PC-9 (cell line): ENCODE measurements at regions not wholly inside any gene's neighbourhood (a gene's known extent, or its start where the extent isn't known, plus 50 kb on each side); places are given as distances from the start of the nearest gene placed in this dataset.

ENCODE experiments used
- BruUV-seq: library from RNA; stranded (reverse); fragments of 400-500 nt; replicated peaks from 2 replicates; lab custom pipeline; 2021; lab: Mats Ljungman, UMichigan
- CTCF ChIA-PET: fragments of 300-600 bp; sonication (Branson Sonifier 250); formaldehyde crosslinking; loops from one replicate; lab custom pipeline; 2022; ENCODE audit warnings: antibody characterized with exemption; lab: Charles Lee
- POLR2A ChIA-PET: fragments of 300-600 bp; sonication (Branson Sonifier 250); formaldehyde crosslinking; loops from one replicate; lab custom pipeline; 2022; ENCODE audit warnings: antibody characterized with exemption; ENCODE audit not compliant: unreplicated experiment; lab: Charles Lee
- DNase-seq, 2 experiments: peaks; one replicate each; pipeline versions ENCODE4 v3.0.0 to v3.0.0-alpha.2; 2015 to 2022; ENCODE audit warnings: mixed read lengths in 1 of 2
- H2AFZ ChIP-seq: fragments of 200-600 bp; sonication (generic); 2 replicates; pipeline ENCODE4 v1.8.1; 2017; ENCODE audit warnings: antibody characterized with exemption
- H3F3A ChIP-seq: fragments of 200-600 bp; sonication (generic); 2 replicates; pipeline ENCODE4 v1.8.1; 2017; ENCODE audit warnings: antibody characterized with exemption, mild to moderate bottlenecking, low read depth; ENCODE audit not compliant: insufficient read depth
- H3K27ac ChIP-seq: fragments of 200-600 bp; sonication (generic); 2 replicates; pipeline ENCODE4 v1.6.1; 2016; ENCODE audit warnings: mixed run types
- H3K27me3 ChIP-seq: fragments of 200-600 bp; sonication (generic); 2 replicates; pipeline ENCODE4 v1.6.1; 2016; ENCODE audit warnings: low read depth, mixed run types; ENCODE audit not compliant: insufficient read depth
- H3K36me3 ChIP-seq: fragments of 200-600 bp; sonication (generic); 2 replicates; pipeline ENCODE4 v1.6.1; 2016; ENCODE audit warnings: low read depth, mixed run types
- H3K4me1 ChIP-seq: fragments of 200-600 bp; sonication (generic); replicated peaks from 2 replicates; pipeline ENCODE4 v1.6.1; 2016; ENCODE audit warnings: mixed run types; ENCODE audit not compliant: insufficient read depth
- H3K4me2 ChIP-seq: fragments of 200-600 bp; sonication (generic); 2 replicates; pipeline ENCODE4 v1.6.1; 2017; ENCODE audit warnings: mixed run types
- H3K4me3 ChIP-seq: fragments of 200-600 bp; sonication (generic); 2 replicates; pipeline ENCODE4 v1.6.1; 2016; ENCODE audit warnings: mixed run types
- H3K79me2 ChIP-seq: fragments of 200-600 bp; sonication (generic); 2 replicates; pipeline ENCODE4 v1.6.1; 2017; ENCODE audit warnings: low read depth, mixed run types
- H3K9me2 ChIP-seq: fragments of 200-600 bp; sonication (generic); 2 replicates; pipeline ENCODE4 v1.8.1; 2017; ENCODE audit warnings: mild to moderate bottlenecking; ENCODE audit not compliant: insufficient read depth
- H3K9me3 ChIP-seq: fragments of 200-600 bp; sonication (generic); 2 replicates; pipeline ENCODE4 v1.8.1; 2016; ENCODE audit warnings: low read depth; ENCODE audit not compliant: insufficient read depth
- H4K20me1 ChIP-seq: fragments of 200-600 bp; sonication (generic); 2 replicates; pipeline ENCODE4 v1.8.1; 2017; ENCODE audit not compliant: insufficient read depth
- EZH2 ChIP-seq: fragments of 200-600 bp; sonication (generic); IDR thresholded peaks from 2 replicates; pipeline ENCODE4 v1.8.0; 2017; ENCODE audit warnings: antibody characterized with exemption, low read depth
- intact Hi-C: fragments of 100-400 bp; cut with micrococcal nuclease; formaldehyde crosslinking; loops from one replicate; pipeline ENCODE4 v1.10.0; 2022; ENCODE audit not compliant: unreplicated experiment
- TF ChIP-seq, protein P1 (sequence below): fragments of 200-600 bp; sonication (generic); conservative IDR thresholded peaks from 2 replicates; pipeline ENCODE4 v1.6.1; 2017; ENCODE audit warnings: mixed run types, antibody characterized with exemption, mild to moderate bottlenecking, moderate library complexity

DNA sequence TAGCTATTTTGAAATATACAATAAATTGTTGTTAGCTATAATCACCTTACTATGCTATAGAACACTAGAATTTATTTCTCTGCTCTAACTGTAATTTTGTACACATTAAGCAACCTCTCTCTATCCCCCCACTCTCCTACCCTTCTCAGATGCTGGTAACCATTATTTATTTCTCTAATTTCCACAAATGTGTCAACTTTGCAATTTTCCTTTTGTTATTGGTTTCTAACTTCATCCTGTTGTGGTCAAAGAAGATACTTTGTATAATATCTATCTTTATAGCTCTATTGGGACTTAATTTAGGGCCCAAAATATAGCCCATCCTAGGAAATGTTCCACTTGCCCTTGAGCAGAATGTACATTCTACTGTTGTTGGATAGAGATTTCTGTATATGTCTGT is 229.3 kb downstream of the SATB1 start:
- intact Hi-C loops: no loop called here
- DNase-seq: no peak
- H3K9me3 ChIP-seq: peaks cover 14% of the 10 kb centered on the region; the same call in 1 of the 2 replicates
- H3K4me1 ChIP-seq: no peaks in the 10 kb centered on the region
- CTCF ChIA-PET: no interaction called here
- H3K4me2 ChIP-seq: no peak overlapping the region
- H3K27me3 ChIP-seq: no peaks in the 10 kb centered on the region
- H3K9me2 ChIP-seq: no peaks in the 10 kb centered on the region; the same call in 1 of the 2 replicates
- TF ChIP-seq, protein P1, sequence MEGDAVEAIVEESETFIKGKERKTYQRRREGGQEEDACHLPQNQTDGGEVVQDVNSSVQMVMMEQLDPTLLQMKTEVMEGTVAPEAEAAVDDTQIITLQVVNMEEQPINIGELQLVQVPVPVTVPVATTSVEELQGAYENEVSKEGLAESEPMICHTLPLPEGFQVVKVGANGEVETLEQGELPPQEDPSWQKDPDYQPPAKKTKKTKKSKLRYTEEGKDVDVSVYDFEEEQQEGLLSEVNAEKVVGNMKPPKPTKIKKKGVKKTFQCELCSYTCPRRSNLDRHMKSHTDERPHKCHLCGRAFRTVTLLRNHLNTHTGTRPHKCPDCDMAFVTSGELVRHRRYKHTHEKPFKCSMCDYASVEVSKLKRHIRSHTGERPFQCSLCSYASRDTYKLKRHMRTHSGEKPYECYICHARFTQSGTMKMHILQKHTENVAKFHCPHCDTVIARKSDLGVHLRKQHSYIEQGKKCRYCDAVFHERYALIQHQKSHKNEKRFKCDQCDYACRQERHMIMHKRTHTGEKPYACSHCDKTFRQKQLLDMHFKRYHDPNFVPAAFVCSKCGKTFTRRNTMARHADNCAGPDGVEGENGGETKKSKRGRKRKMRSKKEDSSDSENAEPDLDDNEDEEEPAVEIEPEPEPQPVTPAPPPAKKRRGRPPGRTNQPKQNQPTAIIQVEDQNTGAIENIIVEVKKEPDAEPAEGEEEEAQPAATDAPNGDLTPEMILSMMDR: no peak
- TF ChIP-seq EZH2: no peak
- POLR2A ChIA-PET: no interaction called here
- H3K27ac ChIP-seq: no peak overlapping the region
- H3F3A ChIP-seq: no peaks in the 10 kb centered on the region
- H3K79me2 ChIP-seq: no peaks in the 10 kb centered on the region
- H3K36me3 ChIP-seq: no peaks in the 10 kb centered on the region
- no TSS peak for BruUV-seq
- H3K4me3 ChIP-seq: no peak overlapping the region
- no peak overlapping the region for H2AFZ ChIP-seq
- H4K20me1 ChIP-seq: no peaks in the 10 kb centered on the region

DNA sequence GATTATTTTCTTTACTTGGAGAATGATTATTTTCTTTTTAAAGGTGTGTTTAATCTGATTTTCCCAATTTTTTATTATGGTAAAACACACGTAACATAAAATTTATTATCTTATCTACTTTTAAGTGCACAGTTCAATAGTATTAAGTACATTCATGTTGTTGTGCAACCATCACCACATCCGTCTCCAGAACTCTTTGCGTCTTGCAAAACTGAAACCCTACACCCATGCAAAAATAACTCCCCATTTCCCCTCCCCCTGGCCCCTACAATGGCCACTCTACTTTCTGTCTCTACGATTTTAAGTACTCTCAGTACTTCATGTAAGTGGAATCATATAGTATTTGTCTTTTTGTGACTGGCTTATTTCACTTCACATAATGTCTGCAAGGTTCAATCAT is 230.7 kb downstream of the SATB1 start:
- DNase-seq: no peak
- H3K4me1 ChIP-seq: no peaks in the 10 kb centered on the region
- no peaks in the 10 kb centered on the region for H3F3A ChIP-seq
- H3K4me2 ChIP-seq: no peak overlapping the region
- H3K27ac ChIP-seq: no peak overlapping the region
- intact Hi-C loops: no loop called here
- H3K27me3 ChIP-seq: no peaks in the 10 kb centered on the region
- no peaks in the 10 kb centered on the region for H3K79me2 ChIP-seq
- H3K9me3 ChIP-seq: peaks cover 14% of the 10 kb centered on the region; the same call in 1 of the 2 replicates
- BruUV-seq: no TSS peak
- no peaks in the 10 kb centered on the region for H4K20me1 ChIP-seq
- H3K36me3 ChIP-seq: no peaks in the 10 kb centered on the region
- H2AFZ ChIP-seq: no peak overlapping the region; the same call in 1 of the 2 replicates
- CTCF ChIA-PET: no interaction called here
- POLR2A ChIA-PET: no interaction called here
- no peaks in the 10 kb centered on the region; the same call in 1 of the 2 replicates for H3K9me2 ChIP-seq
- TF ChIP-seq, protein P1: no peak
- TF ChIP-seq EZH2: no peak
- H3K4me3 ChIP-seq: no peak overlapping the region

- Histone ChIP-seq H3K4me1 (peaks cover 7% of the 10 kb centered on the region), H3K9me3 (peaks cover 12% of the 10 kb centered on the region; the same call in 1 of the 2 replicates), H3K4me2 (no peak overlapping the region), H2AFZ (no peak overlapping the region), H3K27me3 (no peaks in the 10 kb centered on the region), H3K9me2 (no peaks in the 10 kb centered on the region), H3F3A (no peaks in the 10 kb centered on the region), H4K20me1 (no peaks in the 10 kb centered on the region), H3K27ac (no peak overlapping the region), H3K36me3 (no peaks in the 10 kb centered on the region), H3K4me3 (no peak overlapping the region), H3K79me2 (no peaks in the 10 kb centered on the region)
- intact Hi-C loops: no loop called here
- no peak for DNase-seq
- no TSS peak for BruUV-seq
- TF ChIP-seq, protein P1: no peak
- TF ChIP-seq EZH2: no peak
- POLR2A ChIA-PET: no interaction called here
- CTCF ChIA-PET: no interaction called here
Observed at GRCh38 chr3:18190646-18191045, 234.5 kb downstream of the SATB1 start.
